GM12872 (cell line): ENCODE measurements at regions not wholly inside any gene's neighbourhood (a gene's known extent, or its start where the extent isn't known, plus 50 kb on each side); places are given as distances from the start of the nearest gene placed in this dataset.

Experiments used
- CTCF ChIP-seq: IDR thresholded peaks from 3 replicates; pipeline ENCODE4 v1.5.1; 2011; ENCODE audit warnings: low read depth, mild to moderate bottlenecking, low read length, moderate library complexity; ENCODE audit not compliant: insufficient read depth

- TF ChIP-seq CTCF: no peak
These were observed 445.3 kb downstream of the RPS24 start for GRCh38 chr10:78478919-78479318.

DNA sequence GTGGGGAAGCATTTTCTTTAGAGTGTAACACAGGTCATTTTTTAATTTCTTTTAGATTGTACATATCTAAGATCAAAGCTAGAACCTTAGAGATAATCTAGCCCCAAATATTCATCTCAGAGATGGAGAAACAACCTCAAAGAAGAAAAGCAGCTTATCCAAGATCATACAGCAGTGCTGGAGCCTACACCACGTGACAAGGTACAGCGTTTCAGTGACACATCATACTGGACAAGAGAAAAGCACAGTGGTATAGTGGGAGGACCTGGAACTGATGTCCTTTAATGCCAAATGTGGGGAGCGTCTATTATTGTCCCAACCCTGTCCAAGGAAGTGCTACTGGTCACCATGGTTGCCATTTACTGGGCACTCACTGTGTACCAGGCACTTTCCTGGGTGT is 445.8 kb downstream of the RPS24 start:
- no peak for TF ChIP-seq CTCF

- TF ChIP-seq CTCF: no peak
These were observed 448.2 kb downstream of the RPS24 start for GRCh38 chr10:78481842-78482241.

GRCh38 chr10:78483641-78484040 is 450.0 kb downstream of the RPS24 start:
- no peak for TF ChIP-seq CTCF

DNA sequence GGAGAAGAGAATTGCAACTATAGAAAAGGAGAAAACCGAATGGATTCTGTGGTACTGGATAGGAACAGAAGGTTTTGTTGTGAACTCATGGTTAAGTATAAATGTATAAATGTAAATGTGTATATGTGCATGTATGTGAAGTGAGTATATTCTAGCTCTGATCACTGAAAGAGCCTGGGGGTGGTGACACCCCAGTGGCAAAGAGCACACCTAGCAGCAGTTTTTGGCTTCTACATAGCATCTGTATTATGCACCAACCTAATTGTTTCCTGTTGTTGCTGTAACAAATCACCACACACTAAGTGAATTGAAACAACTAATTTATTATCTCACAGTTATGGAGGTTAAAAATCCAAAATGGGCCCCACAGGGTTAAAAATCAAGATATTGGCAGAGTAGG is 455.4 kb downstream of the RPS24 start:
- no peak for TF ChIP-seq CTCF

DNA sequence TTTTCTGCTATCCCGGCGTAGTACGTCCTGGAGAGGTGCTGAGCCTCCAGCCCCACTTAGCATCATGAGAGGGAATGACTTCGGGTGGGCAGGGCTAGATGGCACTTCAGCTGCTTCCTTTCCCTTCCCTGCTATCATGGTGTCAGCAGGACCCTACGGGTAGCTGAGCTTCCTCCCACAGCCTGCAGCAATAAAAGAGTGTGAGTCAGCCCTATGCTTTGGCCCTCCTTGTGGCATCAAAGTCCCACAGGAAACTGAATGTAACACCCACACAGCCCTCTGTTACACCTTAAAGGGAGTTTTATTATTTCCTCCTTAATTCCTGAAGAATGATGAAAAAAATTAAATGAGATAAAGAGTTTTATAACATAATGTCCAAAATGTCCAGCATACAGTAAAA is 458.1 kb downstream of the RPS24 start:
- no peak for TF ChIP-seq CTCF

- TF ChIP-seq CTCF: no peak
These were observed 458.8 kb downstream of the RPS24 start for GRCh38 chr10:78492424-78492823.

DNA sequence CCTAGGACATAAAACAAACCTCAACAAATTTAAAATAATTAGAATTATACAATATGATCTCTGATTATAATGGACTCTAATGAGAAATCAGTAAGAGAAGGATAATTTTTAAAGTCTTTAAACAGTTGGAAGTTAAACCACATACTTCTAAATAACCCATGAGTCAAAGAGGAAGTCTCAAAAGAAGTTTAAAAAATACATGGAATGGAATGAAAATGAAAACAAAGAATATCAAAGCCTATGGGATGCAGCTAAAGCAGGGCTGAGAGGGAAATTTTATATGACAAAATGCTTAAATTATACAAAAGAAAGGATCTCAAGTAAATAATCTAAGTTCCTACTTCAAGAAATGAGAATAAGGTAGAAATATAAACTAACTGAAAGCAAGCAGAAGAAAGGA is 460.5 kb downstream of the RPS24 start:
- TF ChIP-seq CTCF: no peak
